HepG2 (cell line): ENCODE measurements at regions not wholly inside any gene's neighbourhood (a gene's known extent, or its start where the extent isn't known, plus 50 kb on each side); places are given as distances from the start of the nearest gene placed in this dataset.

Source experiments
- KIAA2018 ChIP-seq: sonication (generic); formaldehyde crosslinking; IDR thresholded peaks from 2 replicates; pipeline ENCODE4 v1.5.0; 2020; ENCODE audit warnings: mild to moderate bottlenecking, missing genetic modification reagents, borderline replicate concordance
- SNAPC4 ChIP-seq: sonication (generic); formaldehyde crosslinking; IDR thresholded peaks from 2 replicates; pipeline ENCODE4 v1.4.0; 2020; ENCODE audit warnings: mild to moderate bottlenecking, missing genetic modification reagents
- ZNF383 ChIP-seq: sonication (generic); formaldehyde crosslinking; IDR thresholded peaks from 2 replicates; pipeline ENCODE4 v1.4.0; 2020; ENCODE audit warnings: missing genetic modification reagents, mild to moderate bottlenecking, borderline replicate concordance
- ZNF570 ChIP-seq: sonication (generic); formaldehyde crosslinking; IDR thresholded peaks from 2 replicates; pipeline ENCODE4 v1.4.0; 2020; ENCODE audit warnings: mild to moderate bottlenecking, missing genetic modification reagents, borderline replicate concordance

GRCh38 chr4:170872794-170873193 is 783.0 kb upstream of the AADAT start (continued):
- TF ChIP-seq KIAA2018 (no peak), ZNF570 (CRISPR knock-in tag) (no peak), SNAPC4 (CRISPR knock-in tag) (no peak), ZNF383 (CRISPR knock-in tag) (no peak)
